Hematopoietic multipotent progenitor cell treated with erythropoietin and hydrocortisone succinate and interleukin-3 and kit ligand, for 15 days (in vitro differentiated cells): ENCODE measurements at regions not wholly inside any gene's neighbourhood (a gene's known extent, or its start where the extent isn't known, plus 50 kb on each side); places are given as distances from the start of the nearest gene placed in this dataset.
"Not testable (repeated sequence)": the region's sequence is repeated elsewhere in the genome, so short reads cannot be mapped to it uniquely, and the experiment has no call there.

Experiments used
- DNase-seq: peaks from one replicate; pipeline ENCODE4 v3.0.0-alpha.2; 2015; ENCODE audit warnings: low spot score

DNA sequence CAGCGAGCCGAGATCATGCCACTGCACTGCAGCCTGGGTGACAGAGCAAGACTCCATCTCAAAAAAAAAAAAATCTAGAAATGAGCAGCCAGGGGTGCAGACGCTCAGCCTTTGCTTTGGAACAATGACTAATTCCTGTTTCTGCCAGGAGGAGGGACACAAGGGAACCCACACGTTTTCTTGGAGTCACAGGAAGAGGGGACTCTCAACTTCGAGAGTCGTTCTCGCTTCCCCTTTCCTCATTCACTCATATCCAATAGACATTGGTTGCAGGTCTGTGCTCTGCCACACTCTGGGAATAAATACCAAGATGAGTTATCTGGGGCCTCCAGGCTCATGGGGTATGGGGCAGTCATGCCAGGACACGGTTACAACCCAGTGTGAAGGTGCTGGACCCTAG is 91.5 kb upstream of the RREB1 start:
- DNase-seq: no peak

DNA sequence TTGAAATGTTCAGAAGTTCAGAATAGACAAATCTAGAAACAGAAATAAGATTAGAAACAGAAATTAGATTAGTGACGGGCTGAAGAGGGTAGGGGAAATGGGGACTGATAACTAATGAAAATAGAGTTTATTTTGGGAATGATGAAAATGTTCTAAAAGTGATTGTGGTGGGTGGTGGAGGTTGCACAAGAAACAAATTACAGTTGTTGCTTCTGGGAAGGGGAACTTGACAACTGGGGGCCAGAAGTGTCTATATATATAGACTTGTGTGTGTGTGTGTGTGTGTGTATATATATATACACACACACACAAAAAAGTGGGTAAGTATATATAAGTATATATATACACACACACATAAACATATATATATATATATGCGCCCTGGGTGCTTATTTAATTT is 86.5 kb upstream of the RREB1 start:
- DNase-seq: no peak

- no peak for DNase-seq
Measured at GRCh38 chr6:7025861-7026260, 81.9 kb upstream of the RREB1 start.

- not testable (repeated sequence) for DNase-seq
Measured at GRCh38 chr6:7028963-7029362, 78.8 kb upstream of the RREB1 start.

GRCh38 chr6:7030968-7031367 is 76.8 kb upstream of the RREB1 start:
- not testable (repeated sequence) for DNase-seq

GRCh38 chr6:7033202-7033601 is 74.6 kb upstream of the RREB1 start:
- DNase-seq: no peak

DNA sequence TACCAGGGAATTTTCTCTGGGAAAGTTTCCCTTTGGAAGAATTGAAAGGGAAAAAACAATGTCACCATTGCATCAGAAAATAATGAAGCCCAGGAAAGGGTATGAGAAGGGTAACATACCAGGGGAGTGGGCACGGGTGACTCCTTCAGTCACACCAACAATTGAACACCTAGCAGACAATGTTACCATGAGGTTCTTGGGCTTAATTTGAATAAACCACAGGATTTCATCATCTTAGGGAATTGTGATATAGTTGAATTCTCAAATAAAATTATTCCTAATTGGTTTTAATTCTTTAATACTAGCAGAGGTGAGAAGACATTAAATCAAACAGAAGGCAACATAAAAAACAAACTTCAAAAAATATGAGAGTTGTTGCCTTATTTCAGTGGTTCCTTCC is 73.7 kb upstream of the RREB1 start:
- DNase-seq: no peak

DNA sequence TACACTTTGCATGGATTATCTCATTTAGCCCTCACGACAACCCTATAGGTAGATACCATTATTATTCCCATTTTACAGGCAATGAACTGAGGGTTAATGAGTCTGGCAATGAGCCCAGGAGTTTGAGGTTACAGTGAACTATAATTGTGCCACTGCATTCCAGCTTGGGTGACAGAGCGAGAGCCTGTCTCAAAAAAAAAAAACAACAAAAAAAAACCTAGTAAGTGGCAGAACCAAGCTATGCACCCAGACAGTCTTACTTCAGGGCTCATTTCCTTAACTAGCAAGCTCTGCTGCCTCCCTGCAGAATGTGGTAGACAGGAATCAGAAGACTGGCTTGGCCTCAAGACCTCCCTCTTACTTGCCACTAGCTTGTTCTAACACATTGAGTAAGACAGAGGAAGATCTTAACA is 71.9 kb upstream of the RREB1 start:
- no peak for DNase-seq

GRCh38 chr6:7041511-7042026 is 66.2 kb upstream of the RREB1 start:
- peak; percentile 56 for DNase-seq

DNA sequence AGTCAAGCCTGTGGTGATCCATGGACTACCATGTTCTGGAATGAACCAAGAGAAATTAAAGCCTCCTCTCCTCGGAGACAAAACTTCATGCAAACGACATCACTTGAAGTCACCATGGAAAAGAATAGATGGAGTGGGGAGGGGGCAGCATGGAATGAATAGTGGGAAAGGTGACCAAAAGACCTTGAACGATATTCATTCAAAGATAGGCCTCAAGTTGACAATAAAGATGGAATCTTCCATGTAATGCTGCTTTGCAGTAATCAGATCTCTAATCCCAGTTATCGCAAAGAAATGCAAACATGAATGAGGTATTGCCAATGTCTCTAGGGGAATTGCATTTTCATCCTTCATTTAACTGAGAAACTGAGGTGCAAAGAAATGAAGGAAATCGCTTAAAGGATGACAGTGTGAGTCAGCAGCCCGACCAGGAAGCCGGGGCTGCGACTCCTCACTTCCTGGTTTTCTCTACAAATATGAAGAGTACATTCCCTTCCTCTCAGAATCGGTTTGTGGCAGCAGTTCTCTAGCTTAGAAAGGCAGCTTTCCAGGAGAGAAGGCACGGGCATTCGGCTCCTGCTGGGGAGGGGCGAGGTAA is 65.6 kb upstream of the RREB1 start:
- DNase-seq: no peak

- no peak for DNase-seq
Measured at GRCh38 chr6:7042654-7043545, 64.9 kb upstream of the RREB1 start.

DNA sequence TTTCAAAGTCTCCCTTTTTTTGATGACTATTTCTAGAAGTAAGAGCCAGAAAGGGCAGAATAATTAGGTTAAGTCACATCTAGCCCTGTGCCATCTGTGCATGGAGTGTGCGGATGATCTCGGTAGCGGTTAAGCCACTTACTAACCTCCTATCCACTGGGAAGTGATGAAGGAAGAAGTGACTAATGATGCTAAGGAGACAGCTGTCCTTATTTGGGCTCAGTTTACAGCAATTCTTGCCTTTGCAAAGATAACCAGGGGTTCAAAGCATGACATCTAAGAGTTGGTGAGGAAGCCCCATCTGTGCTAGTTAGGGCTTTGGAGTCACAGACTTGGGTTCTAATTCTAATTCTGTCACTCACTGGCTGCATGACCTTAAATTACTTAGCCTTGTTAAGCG is 62.4 kb upstream of the RREB1 start:
- DNase-seq: no peak

DNA sequence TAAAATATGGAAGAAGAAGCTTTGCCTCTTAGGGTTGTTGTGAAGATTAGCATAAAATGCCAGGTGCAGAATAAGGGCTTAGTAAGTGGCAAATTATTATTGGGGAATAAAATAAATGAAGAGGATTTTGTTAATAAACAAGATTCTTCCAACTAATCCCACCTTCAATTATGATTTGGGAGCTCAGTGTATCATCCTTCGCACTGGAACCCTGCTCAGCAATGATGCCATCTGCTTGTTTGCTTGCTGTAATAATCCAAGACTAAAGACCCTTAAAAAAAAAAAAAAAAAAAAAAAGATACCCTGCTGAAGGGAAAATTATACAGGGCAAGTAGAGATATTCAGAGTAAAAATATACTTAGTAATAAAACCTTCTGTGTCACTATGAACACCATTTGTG is 62.0 kb upstream of the RREB1 start:
- no peak for DNase-seq

GRCh38 chr6:7047128-7047527 is 60.6 kb upstream of the RREB1 start:
- no peak for DNase-seq

GRCh38 chr6:7047966-7048365 is 59.8 kb upstream of the RREB1 start:
- DNase-seq: peak; percentile 33

GRCh38 chr6:7048894-7049293 is 58.9 kb upstream of the RREB1 start:
- DNase-seq: no peak

- DNase-seq: no peak
Measured at GRCh38 chr6:7050004-7050403, 57.8 kb upstream of the RREB1 start.

DNA sequence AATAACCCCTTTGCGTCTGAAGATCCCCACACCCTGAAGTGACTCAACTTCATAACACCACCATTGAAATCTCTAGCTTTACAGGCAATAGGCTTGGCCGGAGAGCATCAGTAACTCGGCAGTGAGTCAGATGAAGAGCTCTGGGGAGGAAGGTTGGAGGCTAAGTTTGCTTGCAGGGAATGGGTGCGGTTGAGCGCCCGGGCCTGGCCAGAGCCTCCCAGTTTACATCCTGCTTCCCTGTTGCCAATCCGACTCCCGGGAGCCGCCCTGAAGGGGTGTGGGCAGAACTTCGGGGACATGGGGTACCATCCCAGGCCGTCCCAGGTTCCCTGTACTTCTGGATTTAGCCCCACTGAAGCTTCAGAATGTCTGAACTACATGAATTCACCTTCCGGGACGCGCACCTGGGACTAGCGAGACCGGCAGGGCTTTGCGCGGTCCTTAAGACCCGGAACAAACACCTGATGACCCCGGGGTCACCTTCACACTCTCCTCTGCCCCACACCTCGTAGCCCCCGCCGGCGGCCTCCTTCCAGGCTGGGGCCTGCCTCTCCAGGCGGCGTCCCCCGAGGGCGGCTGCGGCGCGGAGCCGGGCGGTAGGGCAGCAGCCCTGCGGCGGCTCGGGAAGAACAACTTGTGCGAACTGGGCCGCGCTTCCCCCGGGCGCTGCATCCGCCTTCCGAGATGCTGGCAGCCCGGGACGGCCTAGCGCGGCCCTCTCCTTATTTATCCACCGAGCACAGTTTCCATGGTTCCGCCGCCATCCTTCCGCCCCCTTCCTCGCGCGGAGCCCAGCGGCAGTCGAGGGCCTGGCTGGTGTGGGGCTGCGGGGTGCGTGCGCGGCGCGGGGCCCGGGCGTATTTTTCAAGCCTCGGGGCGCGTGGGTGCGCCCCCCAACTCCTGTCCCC is 56.6 kb upstream of the RREB1 start:
- no peak for DNase-seq

DNA sequence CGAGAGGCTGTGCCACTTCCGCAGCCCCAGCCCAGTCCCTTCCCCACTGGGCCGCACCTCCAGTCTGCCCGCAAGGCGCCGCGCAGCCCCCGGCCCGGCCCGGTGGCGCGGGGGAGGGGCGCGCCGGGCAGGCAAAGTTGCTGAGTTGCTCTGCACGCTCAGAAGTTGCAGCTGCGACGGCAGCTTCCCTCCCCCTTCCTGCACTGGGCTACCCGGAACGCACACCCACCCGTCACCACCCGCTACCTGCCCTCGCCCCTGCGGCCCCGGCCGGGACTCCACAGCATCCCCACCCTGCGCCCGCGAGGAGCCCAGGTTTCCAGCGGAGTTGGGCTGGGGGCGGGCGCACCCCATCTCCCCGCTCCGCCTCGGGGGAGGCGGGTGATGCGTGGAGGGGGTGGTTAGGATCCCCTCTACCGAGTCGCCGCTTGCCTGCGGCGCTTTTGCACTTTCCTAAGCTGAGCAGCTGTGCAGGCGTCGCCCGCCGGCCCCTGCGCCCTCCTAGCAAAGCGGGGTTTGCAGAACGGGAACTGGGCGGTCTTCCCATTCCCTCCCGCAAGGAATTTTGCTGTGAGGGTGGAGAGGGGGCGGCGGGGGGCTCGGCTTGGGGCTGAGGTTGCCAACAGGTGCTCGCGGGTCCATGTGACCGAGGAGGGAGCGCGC is 55.9 kb upstream of the RREB1 start:
- DNase-seq: no peak

DNA sequence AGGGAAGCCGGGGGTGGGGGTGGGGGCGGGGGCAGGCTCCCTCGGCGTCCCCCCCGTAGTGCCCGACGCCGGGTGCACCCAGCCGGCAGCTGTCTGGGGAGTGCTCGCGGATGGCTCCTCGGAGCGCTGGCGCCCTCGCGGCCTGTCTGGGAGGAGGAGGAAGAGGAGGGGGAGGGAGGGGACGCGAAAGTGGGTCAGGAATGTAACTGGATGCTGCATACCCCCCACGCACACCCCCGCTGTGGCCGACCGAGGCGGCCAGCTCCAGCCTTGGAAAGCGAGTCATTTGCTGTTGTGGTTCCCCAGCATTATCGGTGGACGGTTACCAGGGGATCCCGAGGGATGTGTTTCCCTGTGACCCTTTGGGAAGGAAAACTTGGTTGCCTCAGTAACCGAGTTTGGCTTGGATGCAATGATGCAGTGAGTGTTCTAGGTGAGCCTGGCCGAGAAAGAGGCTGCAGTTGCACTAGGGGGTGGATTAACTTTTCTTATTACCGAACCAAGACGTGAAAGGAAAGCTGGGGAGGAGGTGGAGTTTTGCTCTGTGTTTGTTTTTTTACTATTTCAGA is 55.2 kb upstream of the RREB1 start:
- DNase-seq: no peak

DNA sequence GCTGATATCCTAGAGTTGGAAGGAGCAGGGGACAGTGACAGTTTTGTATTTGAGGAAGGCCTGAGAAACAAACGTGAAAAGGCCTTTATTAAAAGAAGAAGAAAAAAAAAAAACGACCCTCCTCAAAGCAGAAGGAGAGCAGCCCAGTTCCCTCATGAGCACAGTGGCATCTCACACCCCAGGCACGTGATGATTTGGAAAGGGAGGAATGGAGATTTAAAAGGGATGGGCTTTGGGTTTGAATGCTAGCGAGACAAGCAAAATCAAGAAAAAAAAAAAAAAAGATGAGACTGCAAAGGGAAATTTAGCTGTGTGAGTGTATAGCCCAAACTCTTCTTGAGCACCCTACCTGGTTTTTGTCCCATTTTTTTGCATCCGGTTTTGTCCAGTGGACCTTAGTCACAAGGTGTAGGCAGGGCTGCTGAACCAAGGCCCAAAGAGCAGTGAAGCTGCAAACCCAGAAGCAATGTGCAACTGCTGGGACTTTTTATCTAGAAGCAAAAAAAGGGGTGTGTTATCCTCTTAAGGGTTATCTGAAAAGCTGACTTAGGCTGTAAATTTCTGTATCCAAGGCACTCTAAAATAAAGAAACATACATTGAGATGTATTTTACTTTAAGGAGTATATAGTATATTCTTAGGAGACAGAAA is 54.5 kb upstream of the RREB1 start:
- DNase-seq: peak; percentile 63
